GM19397 (cell line): ENCODE measurements at regions not wholly inside any gene's neighbourhood (a gene's known extent, or its start where the extent isn't known, plus 50 kb on each side); places are given as distances from the start of the nearest gene placed in this dataset.

Experiments used
- ATAC-seq: cut with Tn5 transposase; IDR thresholded peaks from one replicate; pipeline ENCODE4 v1.9.1; 2021; ENCODE audit warnings: mild to moderate bottlenecking, moderate library complexity; ENCODE audit not compliant: unreplicated experiment

DNA sequence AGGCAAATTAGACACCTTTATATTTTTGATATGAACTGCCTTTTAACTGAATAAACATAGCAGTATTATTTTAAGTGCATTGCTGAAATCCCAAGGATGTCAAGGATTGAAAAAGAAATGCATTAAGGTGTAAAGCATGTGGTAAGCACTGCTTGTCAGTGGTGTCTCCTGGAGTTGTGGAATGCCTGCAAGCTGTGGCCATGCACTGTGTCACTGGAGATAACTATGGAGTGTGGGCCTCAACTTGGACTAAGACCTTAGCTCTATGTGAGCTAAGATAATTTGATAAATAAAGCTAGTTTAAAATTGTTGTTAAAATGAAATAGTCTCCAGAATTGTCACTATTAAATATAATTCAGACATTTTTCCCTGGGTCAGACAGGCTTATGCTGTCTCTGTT lies 156.6 kb upstream of the OPRM1 start:
- ATAC-seq: no peak

DNA sequence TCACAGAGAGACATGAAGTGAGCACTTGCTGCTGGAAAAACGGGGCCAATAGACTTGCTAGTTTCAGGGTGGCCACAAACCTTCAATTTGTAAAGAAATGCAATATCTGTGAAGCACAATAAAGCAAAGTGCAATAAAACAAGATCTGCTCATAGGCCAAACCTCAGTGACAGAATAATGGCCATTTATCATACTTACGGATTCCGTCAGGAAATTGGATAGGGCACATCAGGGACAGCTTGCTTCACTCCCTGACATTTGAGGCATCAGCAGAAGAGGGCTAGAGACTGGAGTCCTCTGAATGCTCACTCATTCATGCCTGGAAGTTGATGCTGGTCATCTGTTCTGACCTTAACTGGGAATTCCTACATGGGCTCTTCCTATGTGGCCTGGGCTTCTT lies 165.5 kb upstream of the OPRM1 start:
- no peak for ATAC-seq

DNA sequence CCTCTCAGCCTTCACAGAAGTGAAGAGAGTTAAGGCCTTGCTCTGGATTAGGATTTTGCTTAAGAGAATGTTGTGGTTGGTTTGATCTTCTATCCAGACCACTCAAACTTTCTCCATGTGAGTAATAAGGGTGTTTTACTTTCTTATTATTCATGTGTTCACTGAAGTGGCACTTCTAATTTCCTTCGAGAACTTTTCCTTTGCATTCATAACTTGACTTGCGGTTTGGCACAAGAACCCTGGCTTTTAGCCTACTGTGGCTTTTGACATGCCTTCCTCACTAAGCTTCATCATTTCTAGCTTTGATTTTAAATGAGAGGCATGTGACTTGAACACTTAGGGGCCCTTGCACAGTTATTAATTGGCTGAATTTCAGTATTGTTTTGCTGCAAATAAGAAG lies 166.1 kb upstream of the OPRM1 start:
- ATAC-seq: no peak

DNA sequence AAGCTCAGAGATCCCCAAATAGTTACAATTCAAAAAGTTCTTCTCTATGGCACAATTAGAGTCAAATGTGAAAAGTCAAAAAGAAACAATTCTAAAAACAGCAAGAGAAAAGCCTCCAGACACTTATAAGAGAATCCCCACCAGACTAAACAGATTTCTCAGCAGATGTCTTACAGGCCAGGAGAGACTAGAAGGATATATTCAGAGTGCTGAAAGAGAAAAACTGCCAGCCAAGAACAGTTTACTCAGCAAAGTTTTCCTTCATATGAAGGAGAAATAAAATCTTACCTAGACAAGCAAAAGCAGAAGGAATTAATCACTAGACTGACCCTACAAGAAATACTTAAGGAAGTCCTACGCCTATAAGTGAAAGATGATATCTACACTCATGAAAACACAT lies 176.1 kb upstream of the OPRM1 start:
- no peak for ATAC-seq

DNA sequence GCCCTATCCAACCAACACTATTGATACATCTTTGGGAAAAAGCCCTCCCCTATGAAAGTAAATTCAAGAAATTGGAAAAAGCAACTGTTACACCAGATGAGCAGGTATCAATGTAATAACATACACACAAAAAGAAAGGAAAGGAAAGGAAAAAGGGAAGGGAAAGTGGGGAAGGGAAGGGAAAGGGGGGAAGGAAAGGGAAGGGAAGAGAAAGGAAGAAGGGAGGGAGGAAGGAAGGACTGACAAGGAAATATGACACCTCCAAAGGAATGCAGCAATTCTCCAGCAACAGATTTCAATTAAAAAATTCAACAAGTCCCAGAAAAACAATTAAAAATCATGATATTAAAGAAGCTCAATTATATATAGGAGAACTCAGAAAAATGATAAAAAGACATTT lies 176.9 kb upstream of the OPRM1 start:
- no peak for ATAC-seq

DNA sequence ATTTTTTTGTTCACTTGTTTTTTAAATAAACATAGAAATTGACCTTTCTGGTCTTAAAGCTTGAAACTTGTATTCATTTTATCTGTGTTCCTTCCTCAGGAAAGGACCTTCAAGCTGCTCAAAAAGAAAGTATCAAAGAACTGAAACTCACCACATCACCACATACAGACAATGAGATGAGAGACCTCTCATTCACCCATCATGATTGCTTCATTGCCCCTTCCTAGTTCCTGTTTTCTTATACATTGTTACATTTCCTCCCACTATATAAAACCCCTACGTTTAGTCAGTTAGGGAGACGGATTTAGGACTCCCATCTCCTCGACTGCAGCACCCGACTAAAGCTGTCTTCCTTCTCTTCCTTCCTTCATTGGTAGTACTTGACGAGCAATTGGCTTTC lies 180.5 kb upstream of the OPRM1 start:
- ATAC-seq: peak; percentile 63

DNA sequence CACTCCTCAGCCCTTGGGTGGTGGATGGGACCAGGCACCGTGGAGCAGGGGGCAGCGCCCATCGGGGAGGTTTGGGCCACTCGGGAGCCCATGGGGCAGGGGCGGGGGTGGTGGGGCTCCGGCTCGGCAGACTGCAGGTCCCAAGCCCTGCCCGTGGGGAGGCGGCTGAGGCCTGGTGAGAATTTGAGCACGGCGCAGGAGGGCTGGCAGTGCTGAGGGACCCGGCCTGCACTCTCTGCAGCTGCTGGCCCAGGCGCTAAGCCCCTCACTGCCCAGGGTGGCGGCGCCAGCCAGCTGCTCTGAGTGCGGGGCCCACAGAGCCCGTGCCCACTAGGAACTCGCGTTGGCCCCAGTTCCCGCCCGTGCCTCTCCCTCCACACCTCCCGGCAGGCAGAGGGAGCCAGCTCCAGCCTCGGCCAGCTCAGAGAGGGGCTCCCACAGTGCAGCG lies 182.1 kb upstream of the OPRM1 start:
- no peak for ATAC-seq

DNA sequence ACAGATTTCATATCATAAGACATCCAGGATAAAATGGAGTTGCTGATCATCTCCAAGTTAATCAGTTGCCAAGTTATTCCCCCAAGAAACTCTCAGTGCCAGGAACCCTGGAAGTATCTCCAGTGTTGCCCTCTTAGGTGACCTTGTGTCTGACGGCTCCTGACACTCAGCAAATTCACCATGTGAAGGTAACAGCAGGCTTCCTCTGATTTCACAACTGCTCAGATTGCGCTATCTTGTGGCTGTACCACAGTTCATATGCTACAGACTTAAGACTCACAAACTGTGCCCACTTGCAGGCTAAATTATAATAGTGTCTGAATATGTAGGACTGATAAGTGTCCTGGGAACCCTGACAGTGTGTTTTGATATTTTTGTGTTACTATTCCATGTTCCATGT lies 186.6 kb upstream of the OPRM1 start:
- ATAC-seq: no peak

DNA sequence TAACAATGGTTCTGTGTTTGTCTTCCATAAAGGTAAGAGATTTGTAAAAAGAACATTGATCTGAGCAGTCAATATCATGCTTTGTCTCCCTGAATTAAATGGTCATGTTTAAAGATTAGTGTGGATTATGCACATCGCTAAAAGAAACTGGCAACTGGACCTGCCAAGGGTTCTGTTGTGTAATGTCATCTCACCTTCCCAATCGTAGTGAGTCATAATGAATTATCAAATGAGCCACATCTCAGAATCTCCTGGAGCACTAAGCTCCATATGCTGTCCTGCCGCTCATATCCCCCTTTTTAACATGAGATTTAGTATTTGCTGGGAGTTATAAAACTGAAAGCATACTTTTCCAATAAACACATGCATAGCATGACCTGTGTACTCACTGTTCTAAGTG lies 187.0 kb upstream of the OPRM1 start:
- ATAC-seq: no peak

DNA sequence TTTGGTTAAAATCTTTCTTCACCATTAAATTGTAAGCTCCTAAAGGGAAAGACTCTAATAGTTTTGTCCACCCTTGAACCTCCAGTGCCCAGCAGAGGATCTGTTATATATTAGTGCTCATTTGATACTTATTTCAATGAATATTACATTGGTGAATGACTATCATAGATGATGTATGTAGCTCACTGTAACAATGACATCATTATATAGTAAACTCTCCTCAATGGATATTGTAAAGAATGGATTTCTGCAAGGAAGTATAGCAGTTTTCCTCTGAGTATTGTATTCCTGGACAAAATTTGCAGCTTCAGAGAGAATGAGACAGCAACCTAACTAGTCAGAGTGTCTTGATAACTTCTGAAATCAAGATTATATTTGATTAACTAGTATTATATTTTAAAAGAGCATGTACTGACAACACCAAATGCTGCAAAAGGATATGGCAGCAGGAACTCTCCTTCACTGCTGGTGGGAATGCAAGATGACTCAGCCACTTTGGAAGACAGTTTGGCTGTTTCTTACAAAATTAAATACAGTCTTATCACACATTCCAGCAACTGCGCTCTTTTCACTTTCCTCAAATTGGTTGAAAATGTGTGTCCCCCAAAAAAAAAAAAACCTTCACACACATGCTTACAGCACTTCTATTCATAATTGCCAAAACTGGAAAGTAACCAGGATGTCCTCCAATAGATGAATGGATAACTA lies 189.8 kb upstream of the OPRM1 start:
- no peak for ATAC-seq

DNA sequence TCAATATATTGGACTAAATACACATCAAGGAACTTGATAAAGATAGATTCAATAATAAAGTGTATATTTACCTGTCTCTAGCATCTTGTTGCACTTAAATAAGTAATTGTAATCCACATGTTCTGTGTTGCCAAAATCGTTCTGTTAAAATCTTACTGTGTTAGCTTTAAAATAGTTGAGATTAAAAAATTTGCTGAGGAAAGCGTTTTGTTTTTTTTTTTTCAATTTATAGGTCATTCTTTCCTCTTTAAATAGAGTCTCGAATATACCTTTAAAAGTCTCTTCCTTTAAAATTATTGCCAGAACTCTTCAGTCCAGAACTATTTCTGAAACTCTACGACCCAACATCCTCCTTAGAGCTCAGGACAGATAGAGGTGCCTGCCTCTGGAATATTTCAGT lies 195.6 kb upstream of the OPRM1 start:
- no peak for ATAC-seq

DNA sequence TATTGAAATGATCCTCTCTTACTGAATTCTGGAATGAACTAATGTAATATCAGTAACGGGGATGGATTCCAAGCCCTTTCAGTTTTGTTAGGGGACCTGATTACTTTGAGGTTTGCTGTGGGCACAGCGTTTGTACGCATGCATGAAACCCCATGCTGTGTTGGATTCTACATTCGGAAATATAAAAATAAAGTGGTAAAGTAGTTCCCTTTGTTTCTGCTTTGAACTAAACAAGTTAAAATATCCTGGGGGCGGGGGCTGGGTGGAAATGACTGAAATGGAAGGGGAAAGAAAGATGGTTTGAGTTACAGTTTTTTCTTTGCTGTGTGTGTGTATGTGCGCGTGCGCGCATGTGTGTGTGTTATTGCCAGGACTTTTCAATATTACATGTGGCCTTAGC lies 196.5 kb upstream of the OPRM1 start:
- no peak for ATAC-seq

DNA sequence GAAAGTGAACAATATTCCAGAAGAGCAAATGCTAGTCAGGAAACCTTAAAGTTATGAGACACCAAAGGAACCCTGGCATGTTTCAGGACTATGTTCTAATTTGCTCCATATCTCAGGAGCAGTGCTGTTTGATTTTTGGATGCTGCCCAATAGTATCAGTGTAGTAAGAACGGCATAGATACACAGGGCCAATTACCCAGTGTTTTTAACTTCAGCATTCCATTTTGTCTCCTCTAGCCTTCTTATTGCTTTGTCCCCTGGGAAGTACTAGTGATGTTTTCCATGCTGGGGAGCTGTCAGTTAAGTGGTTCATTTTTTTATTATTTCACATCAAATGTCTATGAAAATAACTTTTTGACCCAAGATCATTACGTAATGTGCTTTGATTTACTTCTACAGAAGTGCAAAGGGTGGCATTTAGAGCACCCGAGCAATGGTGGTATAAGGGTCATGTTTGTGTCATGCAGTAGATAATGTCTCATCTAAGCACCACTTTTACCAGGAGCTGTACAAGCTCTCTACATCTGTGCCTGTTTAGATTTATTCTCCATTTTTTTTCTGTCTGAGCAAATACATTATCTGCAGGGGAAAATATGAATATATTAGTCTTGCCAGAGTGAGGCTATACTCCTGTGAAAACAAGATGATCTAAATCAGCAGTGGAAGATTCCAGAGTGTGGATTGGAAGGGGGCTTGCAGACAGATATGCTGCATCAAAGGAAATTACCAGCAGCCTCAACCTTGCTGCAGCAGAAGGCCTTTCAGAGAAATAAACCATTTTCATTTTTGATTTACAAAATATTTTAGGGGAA lies 198.8 kb upstream of the OPRM1 start:
- ATAC-seq: no peak

DNA sequence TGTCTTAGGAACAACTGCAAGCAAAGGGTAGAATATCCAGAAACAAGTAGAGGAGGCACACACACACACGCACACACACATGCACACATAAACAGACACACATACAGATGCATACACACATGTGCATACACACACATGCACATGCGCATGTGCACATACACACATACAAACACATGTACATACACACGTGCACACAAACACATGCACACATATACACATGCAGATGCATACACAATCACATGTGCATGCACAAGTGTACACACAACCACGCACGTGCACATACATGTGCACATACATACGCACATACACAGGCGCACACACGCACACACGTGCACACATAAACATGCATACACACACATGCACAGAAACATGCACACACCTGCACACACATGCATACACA lies 206.5 kb upstream of the OPRM1 start:
- no peak for ATAC-seq

DNA sequence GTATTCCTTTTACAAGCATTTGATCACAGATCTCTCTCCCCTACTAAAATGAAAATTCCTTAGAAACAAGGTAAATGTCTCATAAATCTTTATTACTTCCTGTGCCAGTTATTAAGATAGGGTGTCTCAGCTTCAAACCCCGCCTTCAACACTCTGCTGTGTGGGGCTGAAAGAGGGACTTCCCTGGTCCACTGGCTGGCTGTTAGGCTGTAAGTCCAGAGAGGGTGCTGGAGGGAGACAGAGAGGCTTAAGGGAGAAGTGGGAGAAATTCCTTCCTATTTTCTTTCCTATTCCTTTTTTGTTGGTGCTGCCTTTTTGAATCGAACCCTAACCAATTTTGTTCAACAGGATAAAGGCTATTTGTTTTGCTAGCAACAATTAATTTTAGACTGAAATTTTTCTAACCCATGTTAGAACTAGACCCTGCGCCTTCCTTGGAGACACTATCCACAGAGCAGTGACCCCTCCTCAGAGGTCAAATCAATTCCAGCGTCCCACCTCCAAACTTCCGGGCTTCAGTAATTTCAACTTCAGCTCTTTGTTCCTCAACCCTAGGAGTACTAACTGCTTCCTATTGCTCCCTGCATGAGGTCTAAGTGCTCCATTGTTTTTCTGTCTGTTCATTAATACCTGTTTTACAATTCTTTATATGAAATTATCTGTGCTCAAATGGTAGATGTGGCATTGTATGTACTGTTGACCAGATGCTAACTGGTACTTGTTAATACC lies 207.5 kb upstream of the OPRM1 start:
- ATAC-seq: no peak

DNA sequence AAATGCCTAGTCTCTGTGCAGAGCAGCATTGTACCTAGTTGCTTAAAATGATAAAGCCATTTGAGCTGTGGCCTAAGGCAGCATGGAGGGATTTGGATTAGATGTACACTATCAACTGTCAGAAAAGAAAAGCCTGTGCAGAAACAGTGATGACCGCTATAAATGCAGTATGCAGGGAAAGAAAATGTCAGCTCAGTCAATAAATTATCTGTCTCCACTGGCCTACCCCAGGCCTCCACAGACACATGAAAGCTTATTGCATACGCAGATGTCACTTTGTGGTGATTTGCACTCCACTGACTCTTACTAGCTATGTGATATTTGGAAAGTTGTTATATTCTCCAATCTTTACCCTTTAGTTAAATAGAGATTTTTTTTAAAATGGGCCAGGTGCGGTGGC lies 221.9 kb upstream of the OPRM1 start:
- ATAC-seq: no peak

DNA sequence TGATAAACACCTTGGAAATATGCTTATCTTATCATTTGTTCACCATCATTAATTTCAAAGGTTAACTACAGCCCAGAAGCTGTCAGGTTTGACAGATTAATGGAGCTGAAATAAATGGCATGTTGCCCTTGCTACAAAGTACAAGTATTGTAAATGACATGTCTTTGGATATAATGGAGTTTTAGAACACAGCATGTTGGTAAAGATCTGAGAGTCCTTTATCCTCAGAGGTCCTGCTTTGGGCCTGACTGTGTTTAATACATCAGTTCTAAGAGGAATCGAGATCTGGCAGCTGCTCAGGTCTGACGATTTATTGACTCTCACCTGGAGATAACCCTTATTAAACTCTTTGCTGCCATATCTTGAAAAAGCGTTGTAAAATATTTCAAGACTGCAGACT lies 222.7 kb upstream of the OPRM1 start:
- ATAC-seq: no peak

DNA sequence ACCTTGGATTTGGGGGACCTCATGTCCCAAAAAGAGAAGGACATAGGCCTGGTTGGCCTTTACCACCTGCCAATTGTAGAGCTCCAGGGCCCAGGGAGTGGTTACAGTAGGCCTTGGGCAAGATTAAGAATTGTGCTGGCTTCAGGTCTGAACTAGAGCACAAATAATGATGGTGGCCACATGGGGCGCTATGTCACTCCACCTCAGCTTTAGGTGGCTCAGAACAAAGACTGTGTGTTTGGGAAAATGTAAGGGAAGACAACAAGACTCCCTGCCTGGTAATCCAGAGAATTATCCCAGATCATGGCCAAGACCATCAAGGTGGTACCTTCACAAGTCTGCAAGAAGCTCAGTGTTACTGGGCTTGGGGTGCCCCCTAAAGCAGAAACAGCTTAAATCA lies 224.9 kb upstream of the OPRM1 start:
- ATAC-seq: no peak

DNA sequence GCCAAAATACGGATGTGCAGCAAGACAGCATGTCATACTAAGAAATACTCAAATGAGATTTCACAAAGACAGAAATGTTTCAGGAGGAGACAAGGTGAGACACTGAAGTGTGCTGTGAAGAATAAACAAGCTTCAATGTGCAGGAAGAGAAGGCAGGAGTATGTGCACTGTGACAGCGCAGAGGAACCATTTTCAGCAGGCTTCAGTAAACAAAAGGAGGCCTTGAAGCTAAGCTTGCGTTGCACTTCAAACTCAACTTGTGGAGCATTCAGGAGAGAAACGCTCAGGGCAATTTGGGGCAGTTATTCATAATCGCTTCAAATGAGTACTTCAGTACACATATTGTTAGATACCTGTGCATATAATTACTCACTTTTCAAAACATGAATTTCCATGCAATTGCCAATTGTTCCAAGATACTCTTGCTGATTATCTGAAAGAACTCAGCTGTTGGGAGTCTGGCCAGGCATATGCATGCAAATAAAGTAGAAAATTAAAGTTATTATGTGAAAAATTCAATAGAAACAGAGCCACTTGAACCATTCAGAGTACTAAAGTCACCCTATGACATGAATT lies 234.2 kb upstream of the OPRM1 start:
- no peak for ATAC-seq

DNA sequence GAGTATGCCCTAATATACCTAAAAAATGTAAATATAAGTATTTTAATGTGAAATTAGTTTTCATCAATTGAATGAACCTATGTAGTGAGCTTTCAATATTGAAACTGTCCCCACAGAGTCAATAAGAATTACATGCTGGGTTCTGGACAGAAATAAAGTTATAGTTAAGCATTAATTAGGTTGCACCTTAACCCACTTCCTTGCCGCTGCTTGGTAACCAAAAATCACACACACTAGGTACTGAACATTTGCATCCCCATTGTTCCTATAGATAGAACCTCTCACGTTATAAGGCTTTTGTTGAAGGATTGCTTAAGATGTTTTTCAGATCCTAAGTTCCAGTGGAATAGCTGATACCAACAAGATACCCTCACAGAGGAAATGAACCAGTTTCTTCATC lies 237.1 kb upstream of the OPRM1 start:
- no peak for ATAC-seq

DNA sequence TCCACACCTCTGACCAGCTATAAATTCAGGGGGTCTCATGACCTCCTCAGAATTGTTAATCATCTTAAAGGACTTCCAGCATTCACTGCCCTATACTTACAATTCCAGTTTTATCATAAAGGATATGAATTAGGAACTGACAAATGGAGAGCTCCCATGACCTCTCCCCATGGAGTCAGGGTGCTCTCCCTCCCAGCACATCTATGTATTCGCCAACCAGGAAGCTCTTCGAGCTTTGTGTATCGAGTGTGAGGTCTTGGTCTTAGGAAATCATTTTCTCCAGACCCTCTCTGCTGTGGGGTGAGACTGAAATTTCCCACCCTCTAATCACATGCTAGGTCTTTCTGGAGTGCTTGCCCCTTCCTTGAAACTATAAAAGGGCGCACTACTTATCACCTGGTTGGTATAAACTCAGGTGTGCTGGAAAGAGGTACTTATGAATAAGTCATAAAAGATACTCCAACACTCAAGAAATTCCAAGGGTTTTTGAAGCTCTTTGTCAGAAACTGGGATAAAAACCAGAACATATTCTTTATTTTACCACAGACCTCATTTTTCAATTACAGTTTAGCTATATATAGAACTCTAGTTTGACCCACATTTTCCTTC lies 238.4 kb upstream of the OPRM1 start:
- no peak for ATAC-seq
